Adrenal gland (tissue), 5 donors: ENCODE measurements at regions not wholly inside any gene's neighbourhood (a gene's known extent, or its start where the extent isn't known, plus 50 kb on each side); places are given as distances from the start of the nearest gene placed in this dataset.

ENCODE experiments used
- CTCF ChIP-seq, 6 experiments: fragments of 450-650 bp in 4 of 6; fragments of 200-600 bp in 2 of 6; sonication (generic) in 1 of 6; IDR thresholded peaks; 1 replicate in 5 of 6; 2 replicates in 1 of 6; pipeline versions ENCODE4 v1.5.1 to v1.8.0; 2016 to 2021; ENCODE audit warnings: antibody characterized with exemption in 6 of 6, mild to moderate bottlenecking in 2 of 6, moderate library complexity in 1 of 6
- POLR2A ChIP-seq, 2 donors: fragments of 450-650 bp; IDR thresholded peaks; one replicate each; pipeline ENCODE4 v1.6.1; 2017; ENCODE audit warnings: antibody characterized with exemption in 2 of 2, mild to moderate bottlenecking in 2 of 2, moderate library complexity in 1 of 2
- donor health status: DM: no; HTN: no; CAD: no.

GRCh38 chr12:124399622-124400021 is 104.7 kb downstream of the RFLNA start:
- peak; percentile 38 to 70 (median 61) for TF ChIP-seq CTCF (IDR thresholded peaks at IDR 0.05)
- no peak for TF ChIP-seq POLR2A (IDR thresholded peaks at IDR 0.05)
